Esophagus muscularis mucosa (tissue), 3 donors: ENCODE measurements at regions not wholly inside any gene's neighbourhood (a gene's known extent, or its start where the extent isn't known, plus 50 kb on each side); places are given as distances from the start of the nearest gene placed in this dataset.

Experiments used
- CTCF ChIP-seq, 3 experiments: fragments of 200-600 bp in 2 of 3; fragments of 450-650 bp in 1 of 3; sonication (generic) in 2 of 3; IDR thresholded peaks; one replicate each; pipeline ENCODE4 v1.5.1; 2017 to 2019; ENCODE audit warnings: antibody characterized with exemption in 3 of 3, mild to moderate bottlenecking in 2 of 3, moderate library complexity in 1 of 3
- POLR2A ChIP-seq: fragments of 450-650 bp; IDR thresholded peaks from one replicate; pipeline ENCODE4 v1.6.1; 2017; ENCODE audit warnings: antibody characterized with exemption, moderate library complexity, mild to moderate bottlenecking, low read depth

GRCh38 chr2:12554224-12555011 lies 162.3 kb upstream of the TRIB2 start:
- TF ChIP-seq CTCF (IDR thresholded peaks at IDR 0.05) (no peak), POLR2A (no peak)
